Suprapubic skin (tissue), 4 donors: ENCODE measurements at regions not wholly inside any gene's neighbourhood (a gene's known extent, or its start where the extent isn't known, plus 50 kb on each side); places are given as distances from the start of the nearest gene placed in this dataset.

ENCODE experiments used
- CTCF ChIP-seq, 2 donors: fragments of 200-600 bp in 1 of 2; fragments of 450-650 bp in 1 of 2; sonication (generic) in 1 of 2; IDR thresholded peaks; one replicate each; pipeline ENCODE4 v1.5.1; 2016 to 2019; ENCODE audit warnings: antibody characterized with exemption in 2 of 2, mild to moderate bottlenecking in 1 of 2, moderate library complexity in 1 of 2
- POLR2A ChIP-seq, 2 donors: fragments of 450-650 bp; IDR thresholded peaks; one replicate each; pipeline ENCODE4 v1.6.1; 2017; ENCODE audit warnings: antibody characterized with exemption in 2 of 2, mild to moderate bottlenecking in 2 of 2, moderate library complexity in 2 of 2
- POLR2AphosphoS5 ChIP-seq, 3 donors: sonication (generic); formaldehyde crosslinking; IDR thresholded peaks; one replicate each; pipeline ENCODE4 v1.6.1; 2017; ENCODE audit warnings: antibody characterized with exemption in 3 of 3

DNA sequence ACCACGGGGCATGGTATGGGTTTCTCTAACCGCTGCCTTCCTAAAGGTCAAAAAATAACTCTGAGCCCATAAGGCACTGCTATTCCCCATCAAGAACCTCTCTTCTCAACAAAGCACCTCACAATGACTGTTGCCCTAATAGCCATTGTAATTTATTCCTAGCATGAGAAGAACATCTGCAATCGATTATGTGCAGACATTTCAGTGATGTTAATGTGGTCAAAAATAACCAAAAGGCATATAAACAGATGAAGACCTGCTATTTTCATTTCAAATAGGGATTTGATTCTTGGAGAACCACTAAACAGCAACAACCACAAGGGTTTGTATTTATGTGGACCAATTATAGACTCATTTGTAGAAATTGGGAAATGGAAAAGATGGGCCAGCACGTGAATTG, 356.6 kb downstream of the FBXO15 start:
- TF ChIP-seq CTCF (IDR thresholded peaks at IDR 0.05) (no peak), POLR2AphosphoS5 (IDR thresholded peaks at IDR 0.05) (no peak), POLR2A (IDR thresholded peaks at IDR 0.05) (no peak)
